ENCODE measurements at regions not wholly inside any gene's neighbourhood (a gene's known extent, or its start where the extent isn't known, plus 50 kb on each side); places are given as distances from the start of the nearest gene placed in this dataset.

DNA sequence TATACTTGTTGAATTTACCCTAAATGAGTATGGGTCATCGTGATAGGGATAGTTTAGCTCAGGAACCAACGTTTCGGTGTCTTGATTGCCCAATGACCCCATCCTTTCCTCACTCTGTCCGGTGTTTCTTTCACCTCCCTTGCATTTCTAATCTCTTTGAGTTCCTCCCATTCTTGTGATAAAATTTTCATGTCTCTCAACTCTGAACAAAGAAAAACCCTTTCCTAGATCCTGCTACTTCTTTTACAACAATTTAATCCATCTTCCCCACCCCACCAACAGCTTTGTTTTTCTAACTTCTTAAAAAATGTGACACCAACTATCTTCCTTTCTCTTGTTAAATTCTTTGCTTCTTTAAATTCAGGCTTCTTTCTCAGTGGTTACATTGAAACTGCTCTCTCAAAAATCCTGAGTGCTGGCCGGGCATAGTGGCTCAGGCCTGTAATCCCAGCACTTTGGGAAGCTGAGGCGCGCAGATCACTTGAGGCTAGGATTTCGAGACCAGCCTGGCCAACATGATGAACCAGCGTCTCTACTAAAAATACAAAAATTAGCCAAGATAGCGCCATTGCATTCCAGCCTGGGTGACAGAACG, 130.3 kb upstream of the MINDY3 start:
- TF ChIP-seq BHLHE40 (IDR thresholded peaks at IDR 0.05; ENCODE audit: borderline replicate concordance), result no peak
- TF ChIP-seq, protein P1, sequence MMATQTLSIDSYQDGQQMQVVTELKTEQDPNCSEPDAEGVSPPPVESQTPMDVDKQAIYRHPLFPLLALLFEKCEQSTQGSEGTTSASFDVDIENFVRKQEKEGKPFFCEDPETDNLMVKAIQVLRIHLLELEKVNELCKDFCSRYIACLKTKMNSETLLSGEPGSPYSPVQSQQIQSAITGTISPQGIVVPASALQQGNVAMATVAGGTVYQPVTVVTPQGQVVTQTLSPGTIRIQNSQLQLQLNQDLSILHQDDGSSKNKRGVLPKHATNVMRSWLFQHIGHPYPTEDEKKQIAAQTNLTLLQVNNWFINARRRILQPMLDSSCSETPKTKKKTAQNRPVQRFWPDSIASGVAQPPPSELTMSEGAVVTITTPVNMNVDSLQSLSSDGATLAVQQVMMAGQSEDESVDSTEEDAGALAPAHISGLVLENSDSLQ (IDR thresholded peaks at IDR 0.05), result no peak
- no peak for TF ChIP-seq HDGF (IDR thresholded peaks at IDR 0.05; ENCODE audit: borderline replicate concordance)
- TF ChIP-seq FOXA1 (IDR thresholded peaks at IDR 0.05), result no peak
- no peak for TF ChIP-seq SUZ12 (IDR thresholded peaks at IDR 0.05)
- no peak for TF ChIP-seq ARNT (IDR thresholded peaks at IDR 0.05)
- no peak for TF ChIP-seq NFRKB (IDR thresholded peaks at IDR 0.05)
- no peak for TF ChIP-seq FOXM1 (IDR thresholded peaks at IDR 0.05; ENCODE audit: borderline replicate concordance)
- TF ChIP-seq SP1 (IDR thresholded peaks at IDR 0.05), result no peak
- TF ChIP-seq ELF4 (IDR thresholded peaks at IDR 0.05), result no peak
- TF ChIP-seq LEF1 (IDR thresholded peaks at IDR 0.05; ENCODE audit: borderline replicate concordance), result no peak
- no peak for TF ChIP-seq CTBP1 (IDR thresholded peaks at IDR 0.05; ENCODE audit: borderline replicate concordance)
- no peak for TF ChIP-seq FOXK2 (IDR thresholded peaks at IDR 0.05)
- DNase-seq (ENCODE audit: extremely low spot score), result no peak
- POLR2A ChIA-PET, result no interaction called here
- CTCF ChIA-PET, result no interaction called here

DNA sequence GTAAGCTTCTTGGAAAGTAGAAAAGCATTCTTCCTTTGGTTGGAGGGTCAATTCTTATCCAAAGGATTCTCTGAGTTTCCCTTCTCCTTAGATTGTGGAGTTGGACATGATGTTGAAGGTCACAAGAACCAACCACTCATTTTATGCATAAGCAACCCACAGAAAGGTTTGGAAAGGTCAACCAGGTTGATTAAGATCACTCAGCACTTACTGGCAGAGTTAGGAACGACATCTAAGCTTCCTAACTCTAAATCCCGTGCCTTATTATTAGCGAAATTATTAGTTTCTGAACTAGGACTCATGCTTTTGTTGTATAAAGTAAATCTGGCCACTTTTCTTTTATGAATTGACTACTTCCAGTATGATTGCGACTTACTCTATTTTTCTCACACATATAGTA, 137.0 kb upstream of the MINDY3 start:
- ChIA-PET CTCF (no interaction called here), POLR2A (no interaction called here)
- TF ChIP-seq, protein P1 (IDR thresholded peaks at IDR 0.05), result no peak
- TF ChIP-seq FOXA1 (IDR thresholded peaks at IDR 0.05) (no peak), NFRKB (IDR thresholded peaks at IDR 0.05) (no peak), SP1 (IDR thresholded peaks at IDR 0.05) (no peak), HDGF (IDR thresholded peaks at IDR 0.05; ENCODE audit: borderline replicate concordance) (no peak), LEF1 (IDR thresholded peaks at IDR 0.05; ENCODE audit: borderline replicate concordance) (no peak), ZNF384 (IDR thresholded peaks at IDR 0.05) (no peak)
- no peak for DNase-seq (ENCODE audit: extremely low spot score)

DNA sequence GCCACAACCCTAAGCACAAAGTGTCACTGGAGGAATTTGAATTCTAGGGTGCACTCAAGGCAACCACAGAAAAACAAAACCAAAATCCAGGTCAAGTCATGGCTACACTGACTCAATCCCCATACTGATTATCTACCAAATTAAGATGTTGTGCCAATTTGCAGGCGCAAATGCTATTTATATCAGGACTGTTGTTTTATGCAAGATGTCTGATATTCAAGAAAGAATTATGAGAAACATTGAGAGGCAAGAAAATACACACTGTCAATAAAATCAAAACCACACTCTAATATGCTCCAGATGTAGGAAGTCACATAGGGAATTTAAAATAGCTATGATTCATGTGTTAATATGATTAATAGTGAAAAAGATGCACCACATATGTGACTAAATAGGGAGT, 141.3 kb upstream of the MINDY3 start:
- no peak for DNase-seq (ENCODE audit: extremely low spot score)
- no peak for TF ChIP-seq NFRKB (IDR thresholded peaks at IDR 0.05)
- TF ChIP-seq BHLHE40 (IDR thresholded peaks at IDR 0.05; ENCODE audit: borderline replicate concordance), result no peak
- no peak for TF ChIP-seq ARNT (IDR thresholded peaks at IDR 0.05)
- TF ChIP-seq HDGF (IDR thresholded peaks at IDR 0.05; ENCODE audit: borderline replicate concordance), result no peak
- CTCF ChIA-PET, result interaction anchor here (0.7 kb wide), 1 partner anchor 100 kb away, joined by 3 read pairs; no protein-coding TSS in a partner anchor
- POLR2A ChIA-PET, result no interaction called here

DNA sequence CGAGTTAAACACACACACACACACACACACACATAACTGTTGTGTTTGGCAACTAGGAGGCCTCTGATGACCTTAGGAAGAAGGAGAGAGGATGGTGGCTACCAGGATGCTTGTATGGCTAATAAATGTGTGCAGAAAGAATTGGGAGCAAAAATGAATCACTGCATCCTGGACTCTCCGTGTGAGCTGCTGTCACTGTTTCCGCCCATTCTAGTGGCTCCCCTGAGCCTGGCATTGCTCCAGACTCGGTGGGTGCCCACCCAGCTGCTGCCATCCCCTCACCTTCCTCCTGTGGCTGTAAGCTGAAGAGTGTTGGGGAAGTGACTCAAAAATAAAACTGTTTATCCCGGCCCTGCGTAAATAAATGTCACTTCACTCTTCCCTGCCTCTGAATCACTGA, 149.5 kb upstream of the MINDY3 start:
- no peak for DNase-seq (ENCODE audit: extremely low spot score)
- ChIA-PET CTCF (no interaction called here), POLR2A (no interaction called here)
- no peak for TF ChIP-seq FOXM1 (IDR thresholded peaks at IDR 0.05; ENCODE audit: borderline replicate concordance)
- TF ChIP-seq SP1 (IDR thresholded peaks at IDR 0.05), result no peak
- TF ChIP-seq FOXK2 (IDR thresholded peaks at IDR 0.05), result no peak
- no peak for TF ChIP-seq L3MBTL2 (conservative IDR thresholded peaks at IDR 0.05)
- TF ChIP-seq HDGF (IDR thresholded peaks at IDR 0.05; ENCODE audit: borderline replicate concordance), result no peak

DNA sequence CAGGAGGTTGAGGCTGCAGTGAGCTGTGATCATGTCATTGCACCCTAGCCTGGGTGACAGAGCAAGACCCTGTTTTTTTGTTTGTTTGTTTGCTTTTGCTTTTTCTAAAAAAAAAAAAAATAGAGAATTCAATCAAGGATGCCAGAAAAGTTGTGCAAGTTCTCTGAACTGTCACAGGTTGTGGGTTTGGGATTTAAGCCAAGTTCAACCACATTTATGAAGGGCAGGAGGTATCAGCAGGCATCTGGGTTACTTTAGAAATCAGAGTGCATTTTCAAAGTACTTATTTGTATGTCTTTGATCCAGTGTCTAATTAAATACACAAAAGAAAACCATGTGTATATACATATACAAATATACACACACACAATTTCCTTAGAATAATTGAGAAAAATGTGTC, 151.2 kb upstream of the MINDY3 start:
- CTCF ChIA-PET, result no interaction called here
- no peak for DNase-seq (ENCODE audit: extremely low spot score)
- TF ChIP-seq CTBP1 (IDR thresholded peaks at IDR 0.05; ENCODE audit: borderline replicate concordance), result no peak
- TF ChIP-seq ZNF384 (IDR thresholded peaks at IDR 0.05), result no peak
- no peak for TF ChIP-seq NFRKB (IDR thresholded peaks at IDR 0.05)
- no peak for TF ChIP-seq SP1 (IDR thresholded peaks at IDR 0.05)
- no peak for TF ChIP-seq BHLHE40 (IDR thresholded peaks at IDR 0.05; ENCODE audit: borderline replicate concordance)
- TF ChIP-seq FOXK2 (IDR thresholded peaks at IDR 0.05), result no peak
- TF ChIP-seq TARDBP (IDR thresholded peaks at IDR 0.05), result no peak
- TF ChIP-seq SUZ12 (IDR thresholded peaks at IDR 0.05), result no peak
- no peak for TF ChIP-seq FOXM1 (IDR thresholded peaks at IDR 0.05; ENCODE audit: borderline replicate concordance)
- TF ChIP-seq, protein P1 (IDR thresholded peaks at IDR 0.05), result no peak
- TF ChIP-seq LEF1 (IDR thresholded peaks at IDR 0.05; ENCODE audit: borderline replicate concordance), result no peak
- no peak for TF ChIP-seq FOXA1 (IDR thresholded peaks at IDR 0.05)
- TF ChIP-seq ARNT (IDR thresholded peaks at IDR 0.05), result no peak
- TF ChIP-seq L3MBTL2 (conservative IDR thresholded peaks at IDR 0.05), result no peak
- no peak for TF ChIP-seq ELF4 (IDR thresholded peaks at IDR 0.05)
- TF ChIP-seq HDGF (IDR thresholded peaks at IDR 0.05; ENCODE audit: borderline replicate concordance), result no peak
- POLR2A ChIA-PET, result no interaction called here

DNA sequence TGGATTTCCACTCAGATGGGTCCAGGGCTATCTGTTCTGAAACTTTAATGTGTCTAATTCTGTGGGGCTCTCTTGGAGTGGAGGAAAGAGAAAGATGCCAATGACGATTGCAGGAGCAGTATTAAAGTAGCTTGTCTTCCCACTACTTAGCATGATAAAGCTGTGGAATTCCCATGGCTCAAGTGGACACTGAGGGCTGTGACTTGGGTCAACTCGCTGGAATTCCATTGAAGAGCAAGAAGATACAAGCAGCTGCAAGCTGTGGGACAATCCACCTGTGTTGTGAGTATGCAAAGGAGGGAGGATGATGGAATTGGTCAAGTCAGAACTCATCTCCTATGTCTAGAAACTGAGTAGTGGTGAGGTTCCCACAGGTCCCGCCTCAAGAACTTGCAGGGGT, 154.2 kb upstream of the MINDY3 start:
- ChIA-PET CTCF (no interaction called here), POLR2A (no interaction called here)
- no peak for DNase-seq (ENCODE audit: extremely low spot score)
- TF ChIP-seq FOXA1 (IDR thresholded peaks at IDR 0.05) (no peak), ZNF384 (IDR thresholded peaks at IDR 0.05) (no peak), L3MBTL2 (conservative IDR thresholded peaks at IDR 0.05) (no peak)

DNA sequence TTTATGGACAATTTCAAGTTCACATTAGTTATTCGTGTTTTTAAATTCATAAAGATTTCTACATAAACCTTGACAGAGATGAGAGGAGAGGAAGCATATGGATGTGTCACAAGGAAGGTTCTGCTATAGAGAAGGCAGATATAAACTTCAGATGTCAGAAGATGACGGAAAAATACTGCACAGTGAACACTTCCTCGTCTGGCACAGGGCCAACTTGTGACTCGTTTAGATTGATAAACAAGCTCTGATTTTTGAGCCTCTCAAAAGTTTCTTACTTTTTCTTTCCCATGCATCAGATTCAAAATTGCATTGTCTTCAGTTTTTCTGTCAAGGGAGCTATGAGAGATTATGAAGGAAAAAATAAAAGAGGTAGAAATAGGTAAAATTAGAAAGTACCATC, 156.4 kb upstream of the MINDY3 start:
- no peak for DNase-seq (ENCODE audit: extremely low spot score)
- CTCF ChIA-PET, result interaction anchor here (0.6 kb wide), 1 partner anchor 92 kb away, joined by 3 read pairs; no protein-coding TSS in a partner anchor
- TF ChIP-seq ARNT (IDR thresholded peaks at IDR 0.05), result no peak
- no peak for TF ChIP-seq SP1 (IDR thresholded peaks at IDR 0.05)
- TF ChIP-seq HDGF (IDR thresholded peaks at IDR 0.05; ENCODE audit: borderline replicate concordance), result no peak
- TF ChIP-seq, protein P1 (IDR thresholded peaks at IDR 0.05), result no peak
- no peak for TF ChIP-seq BHLHE40 (IDR thresholded peaks at IDR 0.05; ENCODE audit: borderline replicate concordance)
- no peak for TF ChIP-seq FOXK2 (IDR thresholded peaks at IDR 0.05)
- no peak for TF ChIP-seq SUZ12 (IDR thresholded peaks at IDR 0.05)
- TF ChIP-seq FOXM1 (IDR thresholded peaks at IDR 0.05; ENCODE audit: borderline replicate concordance), result no peak
- no peak for TF ChIP-seq ELF4 (IDR thresholded peaks at IDR 0.05)
- no peak for TF ChIP-seq LEF1 (IDR thresholded peaks at IDR 0.05; ENCODE audit: borderline replicate concordance)
- TF ChIP-seq NFRKB (IDR thresholded peaks at IDR 0.05), result no peak
- no peak for TF ChIP-seq FOXA1 (IDR thresholded peaks at IDR 0.05)
- no peak for TF ChIP-seq TARDBP (IDR thresholded peaks at IDR 0.05)
- no peak for TF ChIP-seq ZNF384 (IDR thresholded peaks at IDR 0.05)
- POLR2A ChIA-PET, result no interaction called here

All from HEK293T (cell line).